ENCODE measurements at regions not wholly inside any gene's neighbourhood (a gene's known extent, or its start where the extent isn't known, plus 50 kb on each side); places are given as distances from the start of the nearest gene placed in this dataset.

GRCh38 chr7:106196460-106197021 lies 84.4 kb upstream of the SYPL1 start:
- no peak for DNase-seq (ENCODE audit: low spot score)

- no peak for DNase-seq (ENCODE audit: low spot score)
Observed at GRCh38 chr7:106193661-106194060, 81.5 kb upstream of the SYPL1 start.

- DNase-seq (ENCODE audit: low spot score) = no peak
Observed at GRCh38 chr7:106190589-106191330, 78.6 kb upstream of the SYPL1 start.

GRCh38 chr7:106187613-106188350 lies 75.7 kb upstream of the SYPL1 start:
- DNase-seq (ENCODE audit: low spot score) = no peak

- no peak for DNase-seq (ENCODE audit: low spot score)
Observed at GRCh38 chr7:106185719-106186118, 73.6 kb upstream of the SYPL1 start.

- no peak for DNase-seq (ENCODE audit: low spot score)
Observed at GRCh38 chr7:106183952-106184351, 71.8 kb upstream of the SYPL1 start.

- DNase-seq (ENCODE audit: low spot score) = no peak
Observed at GRCh38 chr7:106182904-106183303, 70.8 kb upstream of the SYPL1 start.

GRCh38 chr7:106181658-106182265 lies 69.7 kb upstream of the SYPL1 start:
- DNase-seq (ENCODE audit: low spot score) = no peak

- DNase-seq (ENCODE audit: low spot score) = no peak
Observed at GRCh38 chr7:106180721-106181120, 68.6 kb upstream of the SYPL1 start.

- no peak for DNase-seq (ENCODE audit: low spot score)
Observed at GRCh38 chr7:106179256-106179655, 67.1 kb upstream of the SYPL1 start.

- DNase-seq (ENCODE audit: low spot score) = no peak
Observed at GRCh38 chr7:106178593-106179134, 66.6 kb upstream of the SYPL1 start.

- DNase-seq (ENCODE audit: low spot score) = no peak
Observed at GRCh38 chr7:106177738-106178592, 65.9 kb upstream of the SYPL1 start.

- no peak for DNase-seq (ENCODE audit: low spot score)
Observed at GRCh38 chr7:106177300-106177690, 65.2 kb upstream of the SYPL1 start.

- DNase-seq (ENCODE audit: low spot score) = peak; percentile 83
Observed at GRCh38 chr7:106176414-106177299, 64.5 kb upstream of the SYPL1 start.

- DNase-seq (ENCODE audit: low spot score) = no peak
Observed at GRCh38 chr7:106175507-106175906, 63.4 kb upstream of the SYPL1 start.

- no peak for DNase-seq (ENCODE audit: low spot score)
Observed at GRCh38 chr7:106170651-106171050, 58.5 kb upstream of the SYPL1 start.

GRCh38 chr7:106169821-106170610 lies 57.9 kb upstream of the SYPL1 start:
- no peak for DNase-seq (ENCODE audit: low spot score)

- no peak for DNase-seq (ENCODE audit: low spot score)
Observed at GRCh38 chr7:106167439-106168136, 55.5 kb upstream of the SYPL1 start.

Measured in left forelimb (tissue), 1 donor.